ENCODE measurements at regions not wholly inside any gene's neighbourhood (a gene's known extent, or its start where the extent isn't known, plus 50 kb on each side); places are given as distances from the start of the nearest gene placed in this dataset.
A peak's percentile ranks its signal among the peaks of the same experiment; 100 is the strongest.

GRCh38 chr2:20559277-20559676 is 91.6 kb downstream of the HS1BP3 start:
- TF ChIP-seq, protein P1, sequence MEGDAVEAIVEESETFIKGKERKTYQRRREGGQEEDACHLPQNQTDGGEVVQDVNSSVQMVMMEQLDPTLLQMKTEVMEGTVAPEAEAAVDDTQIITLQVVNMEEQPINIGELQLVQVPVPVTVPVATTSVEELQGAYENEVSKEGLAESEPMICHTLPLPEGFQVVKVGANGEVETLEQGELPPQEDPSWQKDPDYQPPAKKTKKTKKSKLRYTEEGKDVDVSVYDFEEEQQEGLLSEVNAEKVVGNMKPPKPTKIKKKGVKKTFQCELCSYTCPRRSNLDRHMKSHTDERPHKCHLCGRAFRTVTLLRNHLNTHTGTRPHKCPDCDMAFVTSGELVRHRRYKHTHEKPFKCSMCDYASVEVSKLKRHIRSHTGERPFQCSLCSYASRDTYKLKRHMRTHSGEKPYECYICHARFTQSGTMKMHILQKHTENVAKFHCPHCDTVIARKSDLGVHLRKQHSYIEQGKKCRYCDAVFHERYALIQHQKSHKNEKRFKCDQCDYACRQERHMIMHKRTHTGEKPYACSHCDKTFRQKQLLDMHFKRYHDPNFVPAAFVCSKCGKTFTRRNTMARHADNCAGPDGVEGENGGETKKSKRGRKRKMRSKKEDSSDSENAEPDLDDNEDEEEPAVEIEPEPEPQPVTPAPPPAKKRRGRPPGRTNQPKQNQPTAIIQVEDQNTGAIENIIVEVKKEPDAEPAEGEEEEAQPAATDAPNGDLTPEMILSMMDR (IDR thresholded peaks at IDR 0.05): no peak

DNA sequence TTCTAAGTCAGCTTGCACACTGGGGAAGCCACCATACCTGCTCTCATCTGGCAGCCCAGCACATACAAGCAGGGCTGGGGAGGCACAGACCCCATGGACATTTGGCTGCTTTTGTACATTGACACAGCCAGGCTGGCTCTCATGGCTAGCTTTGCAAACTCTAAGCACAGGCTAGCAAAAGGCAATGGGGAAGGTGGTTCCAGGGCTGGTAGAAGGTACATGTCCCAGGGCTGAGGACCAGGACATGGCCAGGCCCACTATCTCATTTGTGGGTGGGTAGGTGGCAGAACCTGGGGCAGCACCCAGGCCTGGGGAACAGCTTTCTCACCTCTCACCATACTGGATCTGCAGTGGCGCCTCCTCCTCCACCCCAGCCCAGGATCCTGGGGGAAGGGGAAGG is 90.9 kb downstream of the HS1BP3 start:
- peaks cover 8% of the 10 kb centered on the region for H3K27me3 Mint-ChIP-seq (ENCODE audit: insufficient read depth)
- no peak overlapping the region for H3K4me3 Mint-ChIP-seq
- TF ChIP-seq, protein P1 (IDR thresholded peaks at IDR 0.05): no peak
- H3K36me3 Mint-ChIP-seq (ENCODE audit: low read depth): no peaks in the 10 kb centered on the region
- no peak overlapping the region for H3K27ac Mint-ChIP-seq
- DNase-seq: no peak
- H3K4me1 Mint-ChIP-seq (ENCODE audit: low read depth): peaks cover 44% of the 10 kb centered on the region
- no peaks in the 10 kb centered on the region for H3K9me3 Mint-ChIP-seq

More at GRCh38 chr2:20559277-20559676, 91.6 kb downstream of the HS1BP3 start:
- no peak for DNase-seq
- Mint-ChIP-seq H3K4me1 (ENCODE audit: low read depth) (peaks cover 40% of the 10 kb centered on the region), H3K27me3 (ENCODE audit: insufficient read depth) (peaks cover 8% of the 10 kb centered on the region), H3K9me3 (no peaks in the 10 kb centered on the region), H3K36me3 (ENCODE audit: low read depth) (no peaks in the 10 kb centered on the region), H3K27ac (no peak overlapping the region), H3K4me3 (no peak overlapping the region)

GRCh38 chr2:20560891-20561636 is 89.8 kb downstream of the HS1BP3 start:
- TF ChIP-seq, protein P1 (IDR thresholded peaks at IDR 0.05): no peak
- no peaks in the 10 kb centered on the region for H3K36me3 Mint-ChIP-seq (ENCODE audit: low read depth)
- no peak overlapping the region for H3K27ac Mint-ChIP-seq
- DNase-seq: no peak
- peaks cover 6% of the 10 kb centered on the region for H3K27me3 Mint-ChIP-seq (ENCODE audit: insufficient read depth)
- no peaks in the 10 kb centered on the region for H3K9me3 Mint-ChIP-seq
- H3K4me1 Mint-ChIP-seq (ENCODE audit: low read depth): peaks cover 44% of the 10 kb centered on the region
- H3K4me3 Mint-ChIP-seq: no peak overlapping the region

GRCh38 chr2:20561637-20562454 is 89.1 kb downstream of the HS1BP3 start:
- peak overlapping the region; percentile 16; the same call in 1 of the 2 replicates for H3K27ac Mint-ChIP-seq
- H3K4me3 Mint-ChIP-seq: no peak overlapping the region

DNA sequence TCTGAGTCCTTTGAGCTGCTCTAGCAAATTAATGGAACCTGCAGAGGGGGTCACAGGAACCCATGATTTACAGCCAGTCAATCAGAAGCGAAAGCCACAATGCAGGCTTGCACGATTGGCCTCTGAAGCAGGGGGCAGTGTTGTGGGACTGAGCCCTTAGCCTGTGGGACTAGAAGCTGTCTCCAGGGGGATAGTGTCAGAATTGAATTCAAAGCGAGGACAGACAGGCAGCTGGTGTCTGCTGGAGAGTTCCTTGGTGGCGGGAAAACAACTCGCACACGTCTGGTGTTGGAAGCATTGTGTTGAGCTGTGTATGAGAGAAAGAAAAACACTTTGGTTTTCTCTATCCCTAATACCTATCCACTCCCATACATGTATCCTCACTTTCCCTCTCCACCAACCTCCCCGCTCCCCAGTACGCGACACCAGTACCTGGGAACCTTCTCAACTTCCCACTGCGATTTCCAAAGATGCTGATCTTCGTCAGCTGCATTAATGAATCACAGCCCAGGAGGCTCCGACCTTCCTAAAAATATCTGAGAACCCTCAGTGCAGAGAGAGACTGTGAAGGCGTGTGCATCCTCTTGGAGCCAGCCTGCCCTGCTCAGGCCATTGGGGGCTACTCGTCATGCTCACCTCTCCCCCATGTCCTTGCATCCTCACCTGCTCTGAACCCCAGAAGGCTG is 88.2 kb downstream of the HS1BP3 start:
- Mint-ChIP-seq H3K4me3 (no peak overlapping the region), H3K4me1 (ENCODE audit: low read depth) (peaks cover 44% of the 10 kb centered on the region), H3K9me3 (no peaks in the 10 kb centered on the region), H3K27ac (no peak overlapping the region), H3K36me3 (ENCODE audit: low read depth) (no peaks in the 10 kb centered on the region), H3K27me3 (ENCODE audit: insufficient read depth) (peaks cover 6% of the 10 kb centered on the region)
- no peak for DNase-seq
- TF ChIP-seq, protein P1 (IDR thresholded peaks at IDR 0.05): peak; percentile 48

More at GRCh38 chr2:20561637-20562454, 89.1 kb downstream of the HS1BP3 start:
- TF ChIP-seq, protein P1 (IDR thresholded peaks at IDR 0.05): no peak
- DNase-seq: peak; percentile 80
- peaks cover 6% of the 10 kb centered on the region for H3K27me3 Mint-ChIP-seq (ENCODE audit: insufficient read depth)
- peaks cover 44% of the 10 kb centered on the region for H3K4me1 Mint-ChIP-seq (ENCODE audit: low read depth)
- no peaks in the 10 kb centered on the region for H3K9me3 Mint-ChIP-seq
- H3K36me3 Mint-ChIP-seq (ENCODE audit: low read depth): no peaks in the 10 kb centered on the region

Measured in HFFc6 (cell line).